ENCODE measurements at regions not wholly inside any gene's neighbourhood (a gene's known extent, or its start where the extent isn't known, plus 50 kb on each side); places are given as distances from the start of the nearest gene placed in this dataset.
"Not testable (repeated sequence)": the region's sequence is repeated elsewhere in the genome, so short reads cannot be mapped to it uniquely, and the experiment has no call there.

GRCh38 chr3:177626045-177626444 is 428.8 kb upstream of the TBL1XR1 start:
- ATAC-seq (no peak), DNase-seq (no peak)
- H3K4me3 ChIP-seq: no peak overlapping the region
- no peak for TF ChIP-seq CTCF (IDR thresholded peaks at IDR 0.05)
- H3K27me3 ChIP-seq (ENCODE audit: insufficient read depth in 3 of 3, low read length in 2 of 3): no peaks in the 10 kb centered on the region
- no peaks in the 10 kb centered on the region for H3K9me3 ChIP-seq
- H3K27ac ChIP-seq: no peak overlapping the region
- intact Hi-C loops (cut with DNase I): no loop called here
- 72 to 85% (median 81%) methylated on average over 2 of the region's 2 CpGs for WGBS, 3 donors
- no peaks in the 10 kb centered on the region for H3K36me3 ChIP-seq (ENCODE audit: insufficient read depth in 1 of 2, low read depth in 1 of 2)
- H3K4me1 ChIP-seq: no peaks in the 10 kb centered on the region

GRCh38 chr3:177628095-177628719 is 430.9 kb upstream of the TBL1XR1 start:
- H3K4me3 ChIP-seq; H3K36me3 ChIP-seq (ENCODE audit: insufficient read depth in 1 of 2, low read depth in 1 of 2); H3K4me1 ChIP-seq; H3K27me3 ChIP-seq (ENCODE audit: insufficient read depth in 3 of 3, low read length in 2 of 3); ATAC-seq; intact Hi-C loops (cut with DNase I); DNase-seq; H3K9me3 ChIP-seq; H3K27ac ChIP-seq: not testable (repeated sequence)

GRCh38 chr3:177629276-177629675 is 432.0 kb upstream of the TBL1XR1 start:
- H3K36me3 ChIP-seq (ENCODE audit: insufficient read depth in 1 of 2, low read depth in 1 of 2): no peaks in the 10 kb centered on the region
- DNase-seq (no peak), ATAC-seq (no peak)
- H3K9me3 ChIP-seq: no peaks in the 10 kb centered on the region
- no peaks in the 10 kb centered on the region for H3K27me3 ChIP-seq (ENCODE audit: insufficient read depth in 3 of 3, low read length in 2 of 3)
- no peaks in the 10 kb centered on the region for H3K4me1 ChIP-seq
- 57 to 73% (median 61%) methylated on average over 3 of the region's 3 CpGs for WGBS, 3 donors
- intact Hi-C loops (cut with DNase I): no loop called here
- no peak for TF ChIP-seq CTCF (IDR thresholded peaks at IDR 0.05)
- no peak overlapping the region for H3K27ac ChIP-seq
- H3K4me3 ChIP-seq: no peak overlapping the region

GRCh38 chr3:177633671-177634207 is 436.5 kb upstream of the TBL1XR1 start:
- intact Hi-C loops (cut with DNase I): no loop called here
- Histone ChIP-seq H3K9me3 (no peaks in the 10 kb centered on the region), H3K4me3 (no peak overlapping the region), H3K27me3 (ENCODE audit: insufficient read depth in 3 of 3, low read length in 2 of 3) (no peaks in the 10 kb centered on the region), H3K4me1 (no peaks in the 10 kb centered on the region), H3K27ac (no peak overlapping the region), H3K36me3 (ENCODE audit: insufficient read depth in 1 of 2, low read depth in 1 of 2) (no peaks in the 10 kb centered on the region)
- TF ChIP-seq CTCF (IDR thresholded peaks at IDR 0.05): no peak
- 55 to 67% (median 56%) methylated on average over 5 of the region's 5 CpGs for WGBS, 3 donors
- DNase-seq (no peak), ATAC-seq (no peak)

- H3K27ac ChIP-seq; intact Hi-C loops (cut with DNase I); H3K4me1 ChIP-seq; DNase-seq; ATAC-seq; H3K9me3 ChIP-seq; H3K27me3 ChIP-seq (ENCODE audit: insufficient read depth in 3 of 3, low read length in 2 of 3); H3K36me3 ChIP-seq (ENCODE audit: insufficient read depth in 1 of 2, low read depth in 1 of 2); H3K4me3 ChIP-seq: not testable (repeated sequence)
- WGBS, 3 donors: 90 to 96% (median 92%) methylated on average over 3 of the region's 3 CpGs
These were observed 438.4 kb upstream of the TBL1XR1 start for GRCh38 chr3:177635601-177636106.
